SK-N-SH treated with all-trans-retinoic acid at 6 μM for 48 hours (cell line): ENCODE measurements at regions not wholly inside any gene's neighbourhood (a gene's known extent, or its start where the extent isn't known, plus 50 kb on each side); places are given as distances from the start of the nearest gene placed in this dataset.

ENCODE experiments used
- ATAC-seq: fragments of 200-7000 bp; cut with Tn5 transposase; 3 replicates; pipeline ENCODE4 v1.9.1; 2020; ENCODE audit warnings: mild to moderate bottlenecking, moderate library complexity
- ARNTL ChIP-seq: fragments of 450-650 bp; formaldehyde crosslinking; IDR thresholded peaks from 2 replicates; pipeline ENCODE4 v1.5.0; 2020; ENCODE audit warnings: low read depth, mild to moderate bottlenecking, moderate library complexity, borderline replicate concordance
- BACH2 ChIP-seq: fragments of 250-450 bp; sonication (Bioruptor Pico); IDR thresholded peaks from 2 replicates; pipeline ENCODE4 v1.9.0; 2021; ENCODE audit warnings: mild to moderate bottlenecking, borderline replicate concordance
- CSRNP3 ChIP-seq: fragments of 250-450 bp; sonication (Bioruptor Pico); IDR thresholded peaks from 2 replicates; pipeline ENCODE4 v1.5.1; 2021; ENCODE audit warnings: mild to moderate bottlenecking, moderate library complexity
- ESRRG ChIP-seq: fragments of 250-450 bp; sonication (Bioruptor Pico); IDR thresholded peaks from 2 replicates; pipeline ENCODE4 v1.6.1; 2021; ENCODE audit warnings: mild to moderate bottlenecking
- GLIS3 ChIP-seq: fragments of 250-450 bp; sonication (Bioruptor Pico); IDR thresholded peaks from 2 replicates; pipeline ENCODE4 v1.5.0; 2020; ENCODE audit warnings: mild to moderate bottlenecking, moderate library complexity
- OSR1 ChIP-seq: fragments of 250-450 bp; sonication (Bioruptor Pico); IDR thresholded peaks from 2 replicates; pipeline ENCODE4 v1.8.0; 2022; ENCODE audit warnings: moderate library complexity, mild to moderate bottlenecking, inconsistent platforms
- PATZ1 ChIP-seq: fragments of 250-450 bp; sonication (Bioruptor Pico); IDR thresholded peaks from 2 replicates; pipeline ENCODE4 v1.8.0; 2020; ENCODE audit warnings: mild to moderate bottlenecking, moderate library complexity, borderline replicate concordance
- POU6F1 ChIP-seq: fragments of 250-450 bp; sonication (Bioruptor Pico); IDR thresholded peaks from 2 replicates; pipeline ENCODE4 v1.8.0; 2021; ENCODE audit warnings: low read depth, mild to moderate bottlenecking, moderate library complexity, borderline replicate concordance
- PPARA ChIP-seq: fragments of 250-450 bp; sonication (Bioruptor Pico); IDR thresholded peaks from 2 replicates; pipeline ENCODE4 v1.5.0; 2020; ENCODE audit warnings: mild to moderate bottlenecking, borderline replicate concordance
- RARB ChIP-seq: fragments of 250-450 bp; sonication (Bioruptor Pico); IDR thresholded peaks from 2 replicates; pipeline ENCODE4 v1.8.0; 2021; ENCODE audit warnings: mild to moderate bottlenecking, moderate library complexity
- SNAI2 ChIP-seq: fragments of 250-450 bp; sonication (Bioruptor Pico); IDR thresholded peaks from 2 replicates; pipeline ENCODE4 v1.5.0; 2020; ENCODE audit warnings: mild to moderate bottlenecking, moderate library complexity
- TCF4 ChIP-seq: fragments of 250-450 bp; sonication (Bioruptor Pico); IDR thresholded peaks from 2 replicates; pipeline ENCODE4 v1.8.0; 2021; ENCODE audit warnings: mild to moderate bottlenecking, moderate library complexity, borderline replicate concordance
- TSHZ2 ChIP-seq: fragments of 250-450 bp; sonication (Bioruptor Pico); IDR thresholded peaks from 2 replicates; pipeline ENCODE4 v1.5.0; 2020; ENCODE audit warnings: mild to moderate bottlenecking, moderate library complexity
- ZC3H10 ChIP-seq: fragments of 250-450 bp; sonication (Bioruptor Pico); IDR thresholded peaks from 2 replicates; pipeline ENCODE4 v1.5.1; 2021; ENCODE audit warnings: mild to moderate bottlenecking, moderate library complexity
- ZFP3 ChIP-seq: fragments of 250-450 bp; sonication (Bioruptor Pico); IDR thresholded peaks from 2 replicates; pipeline ENCODE4 v1.5.0; 2020; ENCODE audit warnings: mild to moderate bottlenecking, moderate library complexity
- ZFP30 ChIP-seq: fragments of 450-650 bp; formaldehyde crosslinking; IDR thresholded peaks from 2 replicates; pipeline ENCODE4 v1.5.0; 2022; ENCODE audit warnings: mild to moderate bottlenecking, moderate library complexity
- ZNF565 ChIP-seq: fragments of 450-650 bp; formaldehyde crosslinking; conservative IDR thresholded peaks from 2 replicates; pipeline ENCODE4 v1.5.0; 2020; ENCODE audit warnings: low read depth, mild to moderate bottlenecking, moderate library complexity
- ZNF70 ChIP-seq: fragments of 450-650 bp; formaldehyde crosslinking; IDR thresholded peaks from 2 replicates; pipeline ENCODE4 v1.5.0; 2020; ENCODE audit warnings: mild to moderate bottlenecking, moderate library complexity
- ZNF8 ChIP-seq: fragments of 450-650 bp; formaldehyde crosslinking; IDR thresholded peaks from 2 replicates; pipeline ENCODE4 v1.5.0; 2020; ENCODE audit warnings: mild to moderate bottlenecking, moderate library complexity

GRCh38 chr19:28318469-28319179 is 894.3 kb downstream of the UQCRFS1 start:
- TF ChIP-seq CSRNP3 (CRISPR knock-in tag) (no peak), TSHZ2 (CRISPR knock-in tag) (no peak), PPARA (no peak), ARNTL (CRISPR knock-in tag) (no peak)
- TF ChIP-seq, all 23 proteins: peak for 0
- no peak for ATAC-seq

- ATAC-seq = no peak
- TF ChIP-seq ZNF565 (CRISPR knock-in tag) = no peak
- no peak for TF ChIP-seq CSRNP3 (CRISPR knock-in tag)
- TF ChIP-seq TCF4 (CRISPR knock-in tag) = no peak
- TF ChIP-seq ZFP30 (CRISPR knock-in tag) = no peak
- no peak for TF ChIP-seq ZNF8 (CRISPR knock-in tag)
- TF ChIP-seq PPARA = no peak
- TF ChIP-seq TSHZ2 (CRISPR knock-in tag) = no peak
- no peak for TF ChIP-seq OSR1 (CRISPR knock-in tag)
- no peak for TF ChIP-seq RARB (CRISPR knock-in tag)
- TF ChIP-seq BACH2 (CRISPR knock-in tag) = no peak
- TF ChIP-seq ZC3H10 (CRISPR knock-in tag) = no peak
- TF ChIP-seq GLIS3 (CRISPR knock-in tag) = no peak
- TF ChIP-seq ESRRG (CRISPR knock-in tag) = no peak
- no peak for TF ChIP-seq SNAI2 (CRISPR knock-in tag)
- TF ChIP-seq ZNF70 = no peak
- no peak for TF ChIP-seq PATZ1
- no peak for TF ChIP-seq ARNTL (CRISPR knock-in tag)
- TF ChIP-seq POU6F1 (CRISPR knock-in tag) = no peak
- TF ChIP-seq ZFP3 (CRISPR knock-in tag) = no peak
These were observed 896.5 kb downstream of the UQCRFS1 start for GRCh38 chr19:28316464-28316863.
